Mesodermal cell (in vitro differentiated cells): ENCODE measurements at regions not wholly inside any gene's neighbourhood (a gene's known extent, or its start where the extent isn't known, plus 50 kb on each side); places are given as distances from the start of the nearest gene placed in this dataset.
"Not testable (repeated sequence)": the region's sequence is repeated elsewhere in the genome, so short reads cannot be mapped to it uniquely, and the experiment has no call there.

ENCODE experiments used
- H3K27ac ChIP-seq: 2 replicates; pipeline ENCODE4 v1.7.0; 2013; ENCODE audit warnings: mild to moderate bottlenecking, low read depth, low read length, moderate library complexity; ENCODE audit not compliant: severe bottlenecking
- H3K36me3 ChIP-seq: 2 replicates; pipeline ENCODE4 v1.7.1; 2013; ENCODE audit warnings: mild to moderate bottlenecking, low read length, moderate library complexity; ENCODE audit not compliant: control insufficient read depth, insufficient read depth
- H3K4me1 ChIP-seq: one replicate; pipeline ENCODE4 v1.7.1; 2013; ENCODE audit warnings: mild to moderate bottlenecking, low read length; ENCODE audit not compliant: insufficient read depth, control insufficient read depth, poor library complexity, severe bottlenecking
- H3K4me3 ChIP-seq: 2 replicates; pipeline ENCODE4 v1.7.0; 2013; ENCODE audit warnings: low read length, control low read depth, mild to moderate bottlenecking; ENCODE audit not compliant: insufficient read depth, poor library complexity, severe bottlenecking; ENCODE audit errors: extremely low read depth
- H3K9me3 ChIP-seq: 2 replicates; pipeline ENCODE4 v1.7.1; 2013; ENCODE audit warnings: mild to moderate bottlenecking, low read length, moderate library complexity; ENCODE audit not compliant: control insufficient read depth
- WGBS, 2 experiments: methylation state at CpG; one replicate each; pipeline ENCODE4 v1.1.5; 2013; ENCODE audit warnings: missing lambda C conversion rate in 2 of 2; ENCODE audit not compliant: insufficient coverage in 2 of 2; 5-methylcytosine and 5-hydroxymethylcytosine counted together

DNA sequence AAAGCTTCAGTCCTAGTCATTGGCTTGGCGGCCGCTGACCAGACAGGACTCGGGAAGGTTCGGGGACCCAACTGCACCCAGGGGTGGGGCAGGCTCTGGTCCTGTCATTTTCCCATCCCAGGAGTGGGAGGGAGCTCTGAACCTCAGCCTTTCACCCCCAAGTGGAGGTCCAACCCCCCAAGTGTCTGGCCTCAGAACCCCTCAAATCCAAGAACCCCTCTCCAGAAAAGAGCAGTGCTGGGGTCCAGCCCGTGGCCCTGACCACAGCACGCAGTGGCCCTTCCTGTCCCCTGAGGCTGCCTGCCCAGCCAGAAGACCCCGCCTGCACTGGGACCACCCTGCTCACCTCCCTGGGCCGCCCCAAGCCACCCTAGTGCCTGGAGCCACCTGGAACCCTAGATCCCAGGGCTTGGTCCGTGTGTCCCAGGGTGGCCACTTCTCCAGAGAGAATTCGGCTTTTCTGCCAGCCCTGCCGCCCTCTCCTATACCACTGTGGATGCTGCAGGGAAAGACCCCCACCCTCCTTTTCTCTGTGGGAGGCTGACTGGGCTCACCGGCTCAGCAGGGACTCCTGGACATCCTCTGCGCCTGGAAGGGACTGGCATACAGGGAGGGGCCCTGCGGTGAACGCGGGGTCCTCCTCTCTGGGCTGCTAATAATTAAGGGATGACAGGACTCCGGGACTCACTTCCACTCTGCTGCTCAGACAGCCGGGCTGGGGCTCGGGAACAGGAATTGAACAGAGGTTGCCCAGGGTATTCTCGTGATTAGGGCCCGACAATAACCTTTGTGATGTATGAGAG is 326.9 kb upstream of the SFSWAP start:
- no peaks in the 10 kb centered on the region for H3K36me3 ChIP-seq
- 75 to 79% methylated on average over 19 of the region's 21 CpGs for WGBS, 2 experiments
- no peaks in the 10 kb centered on the region for H3K9me3 ChIP-seq
- H3K4me3 ChIP-seq: no peak overlapping the region
- H3K27ac ChIP-seq: no peak overlapping the region
- H3K4me1 ChIP-seq: no peaks in the 10 kb centered on the region

- Histone ChIP-seq H3K4me1 (no peaks in the 10 kb centered on the region), H3K4me3 (no peak overlapping the region), H3K9me3 (no peaks in the 10 kb centered on the region), H3K36me3 (no peaks in the 10 kb centered on the region), H3K27ac (no peak overlapping the region)
- WGBS, 2 experiments: 60 to 70% methylated on average over 2 to 6 of the region's 8 CpGs
Measured at GRCh38 chr12:131384544-131384855, 326.4 kb upstream of the SFSWAP start.

GRCh38 chr12:131385313-131386166 is 325.4 kb upstream of the SFSWAP start:
- H3K36me3 ChIP-seq: no peaks in the 10 kb centered on the region
- no peak overlapping the region for H3K27ac ChIP-seq
- WGBS, 2 experiments: 86% methylated on average over 20 to 21 of the region's 26 CpGs
- no peaks in the 10 kb centered on the region for H3K4me1 ChIP-seq
- no peaks in the 10 kb centered on the region for H3K9me3 ChIP-seq
- H3K4me3 ChIP-seq: no peak overlapping the region

- no peak overlapping the region for H3K4me3 ChIP-seq
- H3K9me3 ChIP-seq: no peaks in the 10 kb centered on the region
- WGBS, 2 experiments: 89 to 96% methylated on average over 4 to 6 of the region's 9 CpGs
- no peaks in the 10 kb centered on the region for H3K36me3 ChIP-seq
- H3K27ac ChIP-seq: no peak overlapping the region
- no peaks in the 10 kb centered on the region for H3K4me1 ChIP-seq
Measured at GRCh38 chr12:131386167-131386521, 324.7 kb upstream of the SFSWAP start.

GRCh38 chr12:131386781-131387180 is 324.1 kb upstream of the SFSWAP start:
- Histone ChIP-seq H3K4me1 (no peaks in the 10 kb centered on the region), H3K9me3 (no peaks in the 10 kb centered on the region), H3K36me3 (no peaks in the 10 kb centered on the region), H3K4me3 (no peak overlapping the region), H3K27ac (no peak overlapping the region)
- 89 to 92% methylated on average over 6 to 9 of the region's 11 CpGs for WGBS, 2 experiments

DNA sequence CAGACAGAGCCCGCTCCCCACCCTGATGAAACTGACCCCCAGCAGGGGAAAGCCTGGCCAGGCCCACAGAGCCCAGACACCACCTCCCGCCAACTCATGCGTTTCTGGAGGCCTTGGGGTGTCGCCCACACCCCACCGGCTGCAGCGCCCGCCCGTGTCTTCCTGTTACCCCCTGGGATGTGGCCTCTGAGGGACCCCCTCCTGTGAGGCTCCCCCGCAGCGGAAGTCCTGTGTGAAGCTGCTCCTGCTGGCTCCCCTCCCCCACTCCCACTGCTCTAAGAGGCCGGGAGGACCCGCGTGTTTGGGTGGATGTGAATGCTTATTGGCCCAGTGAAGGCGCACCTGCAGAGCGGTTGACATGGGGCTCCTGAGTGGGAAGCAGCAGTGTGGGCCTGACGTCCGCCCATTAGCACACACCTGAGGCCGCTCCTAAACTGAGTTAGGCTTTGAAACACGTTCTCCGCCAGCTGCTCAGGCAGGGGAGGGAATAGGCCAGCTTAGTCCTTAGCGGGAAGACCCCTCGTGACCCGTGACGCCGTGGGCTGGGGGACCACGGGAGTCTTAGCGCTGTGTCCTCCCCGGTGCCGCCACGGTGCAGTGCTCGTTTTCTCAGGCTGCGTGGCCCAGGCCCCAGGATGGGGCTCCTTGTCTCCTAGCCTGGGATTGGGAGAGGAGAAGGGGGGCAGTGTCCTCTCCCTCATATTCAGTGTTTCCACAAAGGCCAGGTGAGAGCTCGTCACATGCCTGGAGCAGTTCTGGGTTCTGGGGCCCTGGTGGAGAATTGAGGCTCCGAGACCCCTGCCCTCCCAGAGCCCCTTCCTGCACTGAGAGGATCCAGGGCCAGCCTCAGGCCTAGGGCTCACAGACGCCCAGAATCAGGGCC is 323.4 kb upstream of the SFSWAP start:
- Histone ChIP-seq H3K27ac (no peak overlapping the region), H3K4me3 (no peak overlapping the region), H3K4me1 (no peaks in the 10 kb centered on the region), H3K36me3 (no peaks in the 10 kb centered on the region), H3K9me3 (no peaks in the 10 kb centered on the region)
- 88 to 91% methylated on average over 19 to 23 of the region's 35 CpGs for WGBS, 2 experiments

DNA sequence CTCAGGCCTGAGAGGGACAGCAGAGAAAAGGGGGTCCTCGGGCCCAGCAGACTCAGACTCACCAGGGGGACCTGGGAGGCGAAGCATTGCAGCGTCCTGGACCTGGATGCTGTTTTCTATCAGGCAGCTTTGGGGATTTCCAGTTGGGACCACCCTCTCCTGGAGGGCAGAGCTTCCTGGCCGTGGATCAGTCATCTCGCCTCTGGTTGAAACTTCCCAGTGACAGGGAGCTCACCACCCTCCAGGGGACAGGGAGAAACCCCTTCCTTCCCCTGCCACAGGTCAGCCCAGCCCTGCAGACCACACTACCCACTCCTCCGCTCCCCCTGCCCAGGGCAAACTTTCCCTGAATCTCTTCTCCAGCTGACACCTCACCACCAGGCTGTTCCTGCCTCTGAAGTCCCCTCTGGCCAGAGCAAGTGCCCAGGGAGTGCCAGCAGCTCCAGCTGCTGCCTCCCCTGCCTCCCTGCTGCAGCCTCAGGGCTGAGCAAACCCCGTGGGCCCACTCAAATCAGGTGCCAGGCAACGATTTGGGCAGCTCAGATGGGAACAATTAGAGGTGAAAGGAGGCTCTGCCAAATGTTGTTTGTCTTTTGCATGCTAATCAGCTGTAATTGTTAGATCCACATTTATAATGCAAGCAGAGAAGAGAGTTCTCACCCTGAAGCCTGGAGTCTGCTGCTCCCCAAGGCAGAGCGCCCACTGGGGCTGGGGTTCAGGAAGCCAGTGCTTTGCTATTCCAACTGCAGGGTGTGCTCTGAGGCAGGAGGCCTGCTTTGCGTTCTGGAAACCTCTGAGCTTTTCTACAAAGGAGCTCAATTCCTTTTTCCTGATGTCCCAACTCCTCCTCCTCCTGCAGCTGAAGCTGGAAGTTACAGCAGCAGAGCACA is 322.5 kb upstream of the SFSWAP start:
- 64 to 81% methylated on average over 6 of the region's 10 CpGs for WGBS, 2 experiments
- not testable (repeated sequence) for H3K36me3 ChIP-seq, H3K4me1 ChIP-seq, H3K27ac ChIP-seq, H3K4me3 ChIP-seq, H3K9me3 ChIP-seq

- Histone ChIP-seq H3K4me3 (no peak overlapping the region), H3K4me1 (no peaks in the 10 kb centered on the region), H3K9me3 (no peaks in the 10 kb centered on the region), H3K27ac (no peak overlapping the region), H3K36me3 (no peaks in the 10 kb centered on the region)
- WGBS, 2 experiments: 87 to 88% methylated on average over 8 of the region's 11 CpGs
Measured at GRCh38 chr12:131389054-131390013, 321.6 kb upstream of the SFSWAP start.
